Thyroid gland (tissue), 4 donors: ENCODE measurements at regions not wholly inside any gene's neighbourhood (a gene's known extent, or its start where the extent isn't known, plus 50 kb on each side); places are given as distances from the start of the nearest gene placed in this dataset.

Source experiments
- CTCF ChIP-seq, 6 experiments: fragments of 200-600 bp in 3 of 6; fragments of 450-650 bp in 3 of 6; sonication (generic) in 3 of 6; IDR thresholded peaks; one replicate each; pipeline ENCODE4 v1.5.1; 2016 to 2019; ENCODE audit warnings: antibody characterized with exemption in 6 of 6, mild to moderate bottlenecking in 2 of 6, inconsistent platforms in 1 of 6, moderate library complexity in 1 of 6
- POLR2A ChIP-seq, 2 donors: fragments of 450-650 bp; IDR thresholded peaks; one replicate each; pipeline ENCODE4 v1.6.1; 2017; ENCODE audit warnings: antibody characterized with exemption in 2 of 2, mild to moderate bottlenecking in 2 of 2, moderate library complexity in 1 of 2

DNA sequence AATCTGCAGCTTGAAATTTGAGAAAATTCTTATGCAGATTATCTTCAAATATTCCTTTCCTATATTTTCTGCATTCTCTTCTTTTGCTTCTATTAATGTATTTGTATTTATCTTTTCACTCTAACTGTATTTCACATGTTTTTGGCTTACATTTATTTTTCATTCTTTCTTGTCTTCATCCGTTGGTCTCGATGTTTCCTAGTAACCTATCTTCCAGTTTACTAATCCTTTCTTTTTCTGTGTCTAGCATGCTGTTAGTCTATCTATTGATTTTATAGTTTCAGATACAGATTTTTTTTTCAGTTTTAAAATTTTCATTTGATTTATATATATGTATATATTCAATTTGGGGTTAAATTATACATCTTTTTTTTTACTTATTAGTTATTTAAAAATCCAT, 556.2 kb downstream of the RFPL4B start:
- TF ChIP-seq CTCF (IDR thresholded peaks at IDR 0.05) = no peak
- no peak for TF ChIP-seq POLR2A (IDR thresholded peaks at IDR 0.05)
